ENCODE measurements at regions not wholly inside any gene's neighbourhood (a gene's known extent, or its start where the extent isn't known, plus 50 kb on each side); places are given as distances from the start of the nearest gene placed in this dataset.

DNA sequence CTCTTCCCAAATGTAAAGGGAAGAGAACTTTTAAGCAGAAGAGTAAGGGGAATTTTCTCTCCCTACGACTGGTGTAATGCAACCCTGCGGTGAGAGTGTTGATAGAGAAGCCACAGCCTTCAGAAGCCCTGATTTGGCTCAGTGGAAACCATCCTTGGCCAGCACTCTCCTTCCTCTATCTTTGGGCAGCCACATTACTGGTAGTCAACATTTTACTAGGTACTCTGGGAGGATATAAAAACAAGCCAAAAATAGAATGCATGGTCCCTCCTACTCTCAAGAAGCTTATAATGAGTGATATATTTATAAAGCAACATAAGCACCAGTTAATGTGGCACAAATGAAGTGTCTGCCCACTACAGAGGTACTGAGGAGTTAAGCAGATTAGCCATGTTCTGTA is 201.8 kb upstream of the NCAM1 start:
- DNase-seq, result no peak
- TF ChIP-seq, protein P1, sequence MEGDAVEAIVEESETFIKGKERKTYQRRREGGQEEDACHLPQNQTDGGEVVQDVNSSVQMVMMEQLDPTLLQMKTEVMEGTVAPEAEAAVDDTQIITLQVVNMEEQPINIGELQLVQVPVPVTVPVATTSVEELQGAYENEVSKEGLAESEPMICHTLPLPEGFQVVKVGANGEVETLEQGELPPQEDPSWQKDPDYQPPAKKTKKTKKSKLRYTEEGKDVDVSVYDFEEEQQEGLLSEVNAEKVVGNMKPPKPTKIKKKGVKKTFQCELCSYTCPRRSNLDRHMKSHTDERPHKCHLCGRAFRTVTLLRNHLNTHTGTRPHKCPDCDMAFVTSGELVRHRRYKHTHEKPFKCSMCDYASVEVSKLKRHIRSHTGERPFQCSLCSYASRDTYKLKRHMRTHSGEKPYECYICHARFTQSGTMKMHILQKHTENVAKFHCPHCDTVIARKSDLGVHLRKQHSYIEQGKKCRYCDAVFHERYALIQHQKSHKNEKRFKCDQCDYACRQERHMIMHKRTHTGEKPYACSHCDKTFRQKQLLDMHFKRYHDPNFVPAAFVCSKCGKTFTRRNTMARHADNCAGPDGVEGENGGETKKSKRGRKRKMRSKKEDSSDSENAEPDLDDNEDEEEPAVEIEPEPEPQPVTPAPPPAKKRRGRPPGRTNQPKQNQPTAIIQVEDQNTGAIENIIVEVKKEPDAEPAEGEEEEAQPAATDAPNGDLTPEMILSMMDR (IDR thresholded peaks at IDR 0.05; ENCODE audit: low read depth, low read length), result no peak
- no peaks in the 10 kb centered on the region for H3K36me3 ChIP-seq
- no peak overlapping the region for H3K4me3 ChIP-seq (ENCODE audit: low read depth, low read length)
- H3K27me3 ChIP-seq (ENCODE audit: insufficient read depth, low read depth, severe bottlenecking), result no peaks in the 10 kb centered on the region
- no peaks in the 10 kb centered on the region for H3K9me3 ChIP-seq (ENCODE audit: severe bottlenecking)
- H3K27ac ChIP-seq, result no peak overlapping the region

DNA sequence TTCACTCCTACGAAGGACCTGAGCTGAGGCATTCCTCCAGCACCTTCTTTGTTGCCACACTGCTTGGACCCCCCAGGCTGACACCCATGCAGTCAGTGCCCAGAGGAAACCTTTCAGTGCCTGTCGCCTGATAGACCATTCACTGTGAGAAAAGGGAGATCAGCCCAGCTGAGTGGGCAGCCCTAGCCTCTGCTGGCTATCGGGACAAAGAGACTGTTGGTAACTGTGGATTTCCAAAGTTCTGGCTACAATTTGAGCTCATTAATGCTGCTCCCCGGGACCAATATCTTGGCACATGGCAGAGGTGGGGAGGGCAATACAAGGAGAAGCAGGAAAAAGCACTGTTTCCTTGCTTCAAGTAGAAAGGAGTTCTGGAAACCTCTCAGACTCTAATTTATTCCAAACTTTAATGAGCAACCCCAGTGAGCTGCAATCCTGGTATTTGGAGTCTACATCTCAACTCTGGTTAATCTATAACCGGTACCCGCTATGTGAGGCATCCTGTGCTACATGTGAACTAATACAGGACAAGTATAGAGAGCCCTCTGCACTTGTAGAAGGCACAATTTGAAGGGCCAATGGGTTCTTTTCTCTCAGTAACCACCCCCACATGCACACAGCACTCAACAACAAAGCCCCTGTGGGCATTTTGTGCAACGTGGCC is 200.7 kb upstream of the NCAM1 start:
- no peak overlapping the region for H3K27ac ChIP-seq
- no peaks in the 10 kb centered on the region for H3K36me3 ChIP-seq
- no peaks in the 10 kb centered on the region for H3K27me3 ChIP-seq (ENCODE audit: insufficient read depth, low read depth, severe bottlenecking)
- no peaks in the 10 kb centered on the region for H3K9me3 ChIP-seq (ENCODE audit: severe bottlenecking)
- no peak for DNase-seq
- TF ChIP-seq, protein P1 (IDR thresholded peaks at IDR 0.05; ENCODE audit: low read depth, low read length), result no peak
- no peak overlapping the region for H3K4me3 ChIP-seq (ENCODE audit: low read depth, low read length)

DNA sequence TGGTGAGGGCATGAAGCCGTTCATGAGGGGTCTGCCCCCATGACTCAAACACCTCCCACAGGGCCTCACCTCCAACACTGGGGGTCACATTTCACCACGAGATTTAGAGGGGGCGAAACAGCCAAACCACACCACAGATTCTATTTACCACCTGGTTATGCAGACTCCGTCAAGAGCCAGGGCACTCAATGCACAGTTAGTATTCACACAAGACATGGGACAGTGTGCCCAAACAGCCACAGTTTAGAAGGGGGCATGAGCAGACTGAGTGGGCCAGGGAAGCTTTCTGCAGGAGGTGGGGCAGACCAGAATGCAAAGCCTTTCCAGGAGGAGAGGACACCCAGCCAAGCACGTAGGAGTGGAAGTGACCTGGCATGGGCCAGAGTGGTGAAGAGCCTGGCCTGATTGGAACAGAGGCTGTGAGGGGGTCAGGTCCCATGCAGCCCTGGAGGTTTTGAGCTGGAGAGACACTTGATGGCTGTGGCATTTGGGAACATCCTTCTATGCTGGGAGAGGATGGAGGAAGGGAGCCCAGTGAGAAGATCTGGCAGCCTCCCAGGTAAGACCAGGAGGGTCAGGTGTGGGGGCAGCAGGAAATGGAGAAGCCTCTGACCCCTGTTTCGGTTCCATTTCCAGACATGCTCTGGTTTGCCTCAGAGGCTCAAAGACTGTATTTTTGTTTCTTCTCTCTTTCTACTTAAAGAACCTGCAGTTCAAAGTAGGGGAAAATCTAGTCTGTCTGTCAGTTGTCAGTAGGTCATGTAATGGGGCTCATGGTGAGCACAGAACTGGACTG is 199.1 kb upstream of the NCAM1 start:
- H3K9me3 ChIP-seq (ENCODE audit: severe bottlenecking), result no peaks in the 10 kb centered on the region
- no peaks in the 10 kb centered on the region for H3K36me3 ChIP-seq
- no peak overlapping the region for H3K27ac ChIP-seq
- no peaks in the 10 kb centered on the region for H3K27me3 ChIP-seq (ENCODE audit: insufficient read depth, low read depth, severe bottlenecking)
- no peak for DNase-seq
- H3K4me3 ChIP-seq (ENCODE audit: low read depth, low read length), result no peak overlapping the region
- TF ChIP-seq, protein P1 (IDR thresholded peaks at IDR 0.05; ENCODE audit: low read depth, low read length), result no peak

DNA sequence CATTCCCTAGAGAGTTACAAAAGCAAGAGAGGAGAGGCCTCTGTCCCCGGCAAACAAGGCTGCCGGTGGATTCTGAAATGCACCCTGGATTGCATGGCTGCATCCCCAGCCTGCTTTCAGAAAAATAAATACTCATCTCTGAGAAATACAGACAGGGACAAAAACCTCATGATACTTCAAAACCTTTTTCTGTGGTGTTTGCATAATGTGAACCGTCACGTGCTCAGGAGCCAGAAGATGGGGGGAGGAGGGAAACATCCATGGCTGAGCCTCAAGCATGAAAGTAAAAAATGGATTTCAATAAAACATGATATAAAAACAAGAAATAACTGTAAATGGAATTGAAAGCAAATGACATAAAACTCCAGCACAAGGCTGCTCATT is 198.5 kb upstream of the NCAM1 start:
- no peak overlapping the region for H3K27ac ChIP-seq
- no peaks in the 10 kb centered on the region for H3K36me3 ChIP-seq
- TF ChIP-seq, protein P1 (IDR thresholded peaks at IDR 0.05; ENCODE audit: low read depth, low read length), result no peak
- H3K4me3 ChIP-seq (ENCODE audit: low read depth, low read length), result no peak overlapping the region
- no peaks in the 10 kb centered on the region for H3K9me3 ChIP-seq (ENCODE audit: severe bottlenecking)
- DNase-seq, result no peak
- no peaks in the 10 kb centered on the region for H3K27me3 ChIP-seq (ENCODE audit: insufficient read depth, low read depth, severe bottlenecking)

DNA sequence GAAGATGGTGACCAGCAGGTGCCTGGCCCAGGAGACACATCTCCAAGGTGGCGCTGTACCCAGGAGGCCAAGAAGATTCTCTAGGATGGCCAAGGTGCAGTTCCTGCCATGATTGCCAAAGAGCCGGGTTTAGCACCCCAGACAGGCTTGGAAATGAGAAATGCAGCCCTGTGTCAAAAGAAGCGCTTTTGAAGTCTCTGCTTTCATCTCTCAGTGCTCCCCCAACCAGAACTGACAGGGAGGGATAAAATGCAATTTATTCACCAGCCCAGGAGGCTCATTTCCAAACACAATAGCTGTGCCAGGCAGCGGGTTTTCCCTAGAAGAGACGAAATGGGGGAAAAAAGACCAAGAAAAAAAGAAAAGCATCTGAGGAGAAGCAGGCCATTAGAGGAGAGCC is 195.9 kb upstream of the NCAM1 start:
- no peak for DNase-seq
- Histone ChIP-seq H3K27me3 (ENCODE audit: insufficient read depth, low read depth, severe bottlenecking) (no peaks in the 10 kb centered on the region), H3K36me3 (no peaks in the 10 kb centered on the region), H3K9me3 (ENCODE audit: severe bottlenecking) (no peaks in the 10 kb centered on the region), H3K27ac (no peak overlapping the region), H3K4me3 (ENCODE audit: low read depth, low read length) (no peak overlapping the region)
- TF ChIP-seq, protein P1 (IDR thresholded peaks at IDR 0.05; ENCODE audit: low read depth, low read length), result no peak
